Left cardiac atrium (tissue), 4 donors: ENCODE measurements at regions not wholly inside any gene's neighbourhood (a gene's known extent, or its start where the extent isn't known, plus 50 kb on each side); places are given as distances from the start of the nearest gene placed in this dataset.
A peak's percentile ranks its signal among the peaks of the same experiment; 100 is the strongest.
"Not testable (repeated sequence)": the region's sequence is repeated elsewhere in the genome, so short reads cannot be mapped to it uniquely, and the experiment has no call there.

Experiments
- ATAC-seq, 2 donors: fragments of 200-7000 bp; cut with Tn5 transposase; one replicate each; pipeline ENCODE4 v1.9.1; 2020; ENCODE audit warnings: mild to moderate bottlenecking in 2 of 2, moderate library complexity in 2 of 2
- DNase-seq: peaks from one replicate; pipeline ENCODE4 v3.0.0-alpha.2; 2020
- intact Hi-C, 2 donors: fragments of 100-400 bp; cut with DNase I; formaldehyde crosslinking; loops; one replicate each; pipeline versions ENCODE4 v1.14.1 to v1.15.1; 2022 to 2023
- donor health status: DM: no; HTN: yes; CAD: no.
- donor health status: DM: no; HTN: yes; CAD: no; lungs with severe emphysema.
- donor health status: DM: yes; HTN: yes; CAD: no.
- donor health status: Dilated cardiomyopathy.

- not testable (repeated sequence) for DNase-seq
Observed at GRCh38 chr9:39463696-39464095, 108.2 kb downstream of the SPATA31A1 start.

GRCh38 chr9:39464122-39464777 is 108.8 kb downstream of the SPATA31A1 start:
- ATAC-seq: peak; percentile 100
- peak; percentile 89 for DNase-seq
- intact Hi-C loops: not testable (repeated sequence)

More at GRCh38 chr9:39463696-39464095, 108.2 kb downstream of the SPATA31A1 start:
- ATAC-seq: peak; percentile 13 to 24
- intact Hi-C loops: not testable (repeated sequence)

GRCh38 chr9:39474499-39474898 is 119.0 kb downstream of the SPATA31A1 start:
- intact Hi-C loops, DNase-seq, ATAC-seq: not testable (repeated sequence)

GRCh38 chr9:39483073-39483472 is 127.6 kb downstream of the SPATA31A1 start:
- ATAC-seq, intact Hi-C loops, DNase-seq: not testable (repeated sequence)

- intact Hi-C loops, DNase-seq, ATAC-seq: not testable (repeated sequence)
Observed at GRCh38 chr9:39483880-39484279, 128.4 kb downstream of the SPATA31A1 start.

GRCh38 chr9:39484292-39484691 is 128.8 kb downstream of the SPATA31A1 start:
- ATAC-seq, DNase-seq, intact Hi-C loops: not testable (repeated sequence)

- DNase-seq, ATAC-seq, intact Hi-C loops: not testable (repeated sequence)
Observed at GRCh38 chr9:39487477-39487876, 132.0 kb downstream of the SPATA31A1 start.

GRCh38 chr9:39496248-39496647 is 140.8 kb downstream of the SPATA31A1 start:
- intact Hi-C loops, DNase-seq: not testable (repeated sequence)

GRCh38 chr9:39503178-39503577 is 147.7 kb downstream of the SPATA31A1 start:
- intact Hi-C loops, ATAC-seq, DNase-seq: not testable (repeated sequence)

More at GRCh38 chr9:39496248-39496647, 140.8 kb downstream of the SPATA31A1 start:
- not testable (repeated sequence) for ATAC-seq

- ATAC-seq, DNase-seq, intact Hi-C loops: not testable (repeated sequence)
Observed at GRCh38 chr9:39527387-39528029, 172.0 kb downstream of the SPATA31A1 start.

GRCh38 chr9:39532597-39532996 is 177.1 kb downstream of the SPATA31A1 start:
- ATAC-seq, intact Hi-C loops, DNase-seq: not testable (repeated sequence)

- intact Hi-C loops, DNase-seq, ATAC-seq: not testable (repeated sequence)
Observed at GRCh38 chr9:39533001-39533762, 177.7 kb downstream of the SPATA31A1 start.

- DNase-seq, intact Hi-C loops: not testable (repeated sequence)
- peak in 1 of 2 donors; percentile 30 for ATAC-seq
Observed at GRCh38 chr9:39533763-39534548, 178.5 kb downstream of the SPATA31A1 start.

GRCh38 chr9:39534897-39535296 is 179.4 kb downstream of the SPATA31A1 start:
- DNase-seq, ATAC-seq, intact Hi-C loops: not testable (repeated sequence)

GRCh38 chr9:39542157-39542556 is 186.7 kb downstream of the SPATA31A1 start:
- ATAC-seq, DNase-seq, intact Hi-C loops: not testable (repeated sequence)

- intact Hi-C loops, DNase-seq, ATAC-seq: not testable (repeated sequence)
Observed at GRCh38 chr9:39545079-39545478, 189.6 kb downstream of the SPATA31A1 start.

- intact Hi-C loops, ATAC-seq, DNase-seq: not testable (repeated sequence)
Observed at GRCh38 chr9:39550573-39550972, 195.1 kb downstream of the SPATA31A1 start.

GRCh38 chr9:39551544-39551943 is 196.1 kb downstream of the SPATA31A1 start:
- ATAC-seq, intact Hi-C loops, DNase-seq: not testable (repeated sequence)
